GM23248 (cell line): ENCODE measurements at regions not wholly inside any gene's neighbourhood (a gene's known extent, or its start where the extent isn't known, plus 50 kb on each side); places are given as distances from the start of the nearest gene placed in this dataset.

Experiments used
- EZH2 ChIP-seq: fragments of 200-600 bp; sonication (generic); IDR thresholded peaks from 2 replicates; pipeline ENCODE4 v1.6.1; 2018; ENCODE audit warnings: antibody characterized with exemption, mild to moderate bottlenecking; ENCODE audit not compliant: insufficient read depth, poor library complexity, severe bottlenecking
- EZH2phosphoT487 ChIP-seq: fragments of 200-600 bp; sonication (generic); IDR thresholded peaks from 2 replicates; pipeline ENCODE4 v1.6.1; 2018; ENCODE audit warnings: antibody characterized with exemption, moderate library complexity, mild to moderate bottlenecking, low read depth; ENCODE audit not compliant: insufficient read depth

DNA sequence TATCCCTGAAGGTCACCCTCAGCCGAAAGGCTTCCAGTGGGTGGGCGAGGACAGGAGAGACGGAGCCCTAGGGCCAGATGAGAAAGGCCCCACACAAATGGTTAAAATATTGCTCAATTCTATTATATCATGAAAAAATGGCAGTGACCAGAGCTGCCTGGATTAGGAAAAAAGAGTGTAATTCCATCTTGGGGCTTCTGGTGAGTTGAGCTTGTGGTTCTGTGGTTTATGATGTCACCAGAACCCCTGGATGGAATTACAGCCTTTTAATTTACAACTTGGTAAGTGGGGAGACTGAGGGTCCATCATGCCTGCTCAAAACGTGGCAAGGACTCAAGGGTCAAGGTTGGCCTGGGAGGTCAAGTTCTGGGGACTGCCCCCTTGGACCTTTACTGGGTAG, 55.5 kb upstream of the STC2 start:
- no peak for TF ChIP-seq EZH2phosphoT487
- TF ChIP-seq EZH2 = no peak
